GM20000 (cell line): ENCODE measurements at regions not wholly inside any gene's neighbourhood (a gene's known extent, or its start where the extent isn't known, plus 50 kb on each side); places are given as distances from the start of the nearest gene placed in this dataset.

Experiments used
- DNase-seq: peaks from one replicate; pipeline ENCODE4 v3.0.0; 2012; ENCODE audit warnings: low spot score
- CTCF ChIP-seq: IDR thresholded peaks from 2 replicates; pipeline ENCODE4 v1.5.1; 2012; ENCODE audit warnings: mild to moderate bottlenecking, control low read depth; ENCODE audit errors: extremely low read depth, missing control alignments

GRCh38 chr2:198712485-198712884, 745.3 kb downstream of the SATB2 start:
- DNase-seq, result no peak

GRCh38 chr2:198711484-198711883, 746.3 kb downstream of the SATB2 start:
- DNase-seq, result no peak
- no peak for TF ChIP-seq CTCF

More at GRCh38 chr2:198712485-198712884, 745.3 kb downstream of the SATB2 start:
- TF ChIP-seq CTCF, result no peak

- DNase-seq, result no peak
- no peak for TF ChIP-seq CTCF
These were observed 747.2 kb downstream of the SATB2 start for GRCh38 chr2:198710562-198710961.

GRCh38 chr2:198706476-198707082, 751.2 kb downstream of the SATB2 start:
- TF ChIP-seq CTCF, result no peak
- DNase-seq, result no peak

GRCh38 chr2:198703281-198703680, 754.5 kb downstream of the SATB2 start:
- no peak for TF ChIP-seq CTCF
- DNase-seq, result no peak

GRCh38 chr2:198702796-198703195, 754.9 kb downstream of the SATB2 start:
- no peak for TF ChIP-seq CTCF
- DNase-seq, result no peak

GRCh38 chr2:198701481-198701880, 756.3 kb downstream of the SATB2 start:
- TF ChIP-seq CTCF, result no peak
- no peak for DNase-seq
